Inflammatory macrophage treated with lipopolysaccharide for 1 hour (primary cell): ENCODE measurements at regions not wholly inside any gene's neighbourhood (a gene's known extent, or its start where the extent isn't known, plus 50 kb on each side); places are given as distances from the start of the nearest gene placed in this dataset.

Experiments
- DNase-seq, 2 donors: peaks; one replicate each; pipeline ENCODE4 v3.0.0-alpha.2; 2020 to 2022

GRCh38 chr20:24872291-24873024 is 76.6 kb upstream of the CST7 start:
- no peak for DNase-seq

- DNase-seq, result no peak
Observed at GRCh38 chr20:24873025-24873620, 75.9 kb upstream of the CST7 start.

- no peak for DNase-seq
Observed at GRCh38 chr20:24875078-24875477, 74.0 kb upstream of the CST7 start.

- DNase-seq, result no peak
Observed at GRCh38 chr20:24877652-24878051, 71.4 kb upstream of the CST7 start.

- no peak for DNase-seq
Observed at GRCh38 chr20:24878657-24879056, 70.4 kb upstream of the CST7 start.

- no peak for DNase-seq
Observed at GRCh38 chr20:24879875-24880274, 69.2 kb upstream of the CST7 start.

- DNase-seq, result no peak
Observed at GRCh38 chr20:24880356-24880755, 68.7 kb upstream of the CST7 start.

GRCh38 chr20:24890286-24890685 is 58.8 kb upstream of the CST7 start:
- DNase-seq, result no peak

- DNase-seq, result no peak
Observed at GRCh38 chr20:24891546-24892393, 57.3 kb upstream of the CST7 start.

- DNase-seq, result no peak
Observed at GRCh38 chr20:24892522-24892921, 56.5 kb upstream of the CST7 start.

GRCh38 chr20:24892931-24893330 is 56.1 kb upstream of the CST7 start:
- DNase-seq, result no peak

- DNase-seq, result no peak
Observed at GRCh38 chr20:24894488-24894887, 54.6 kb upstream of the CST7 start.

- no peak for DNase-seq
Observed at GRCh38 chr20:24894967-24895366, 54.1 kb upstream of the CST7 start.

GRCh38 chr20:24895431-24895830 is 53.6 kb upstream of the CST7 start:
- DNase-seq, result peak; percentile 65 to 83

- DNase-seq, result no peak
Observed at GRCh38 chr20:24895898-24896658, 53.0 kb upstream of the CST7 start.

GRCh38 chr20:24896984-24897383 is 52.1 kb upstream of the CST7 start:
- no peak for DNase-seq

- no peak for DNase-seq
Observed at GRCh38 chr20:24897974-24898373, 51.1 kb upstream of the CST7 start.

- no peak for DNase-seq
Observed at GRCh38 chr20:24899153-24899552, 49.9 kb upstream of the CST7 start.
